OCI-LY3 (cell line): ENCODE measurements at regions not wholly inside any gene's neighbourhood (a gene's known extent, or its start where the extent isn't known, plus 50 kb on each side); places are given as distances from the start of the nearest gene placed in this dataset.

Experiments
- H2AFZ ChIP-seq: fragments of 200-600, 300-600 bp; shearing (Covaris generic); 2 replicates; pipeline ENCODE4 v1.6.0; 2014; ENCODE audit warnings: antibody characterized with exemption, low read depth, low read length
- H3K27ac ChIP-seq: fragments of 200-600, 300-600 bp; sonication (generic); 2 replicates; pipeline ENCODE4 v1.5.1; 2014; ENCODE audit warnings: mild to moderate bottlenecking, low read length, moderate library complexity, mixed read lengths
- H3K27me3 ChIP-seq: fragments of 200-600, 300-600 bp; sonication (generic); 2 replicates; pipeline ENCODE4 v1.6.1; 2014; ENCODE audit warnings: low read depth, low read length, mixed read lengths
- H3K36me3 ChIP-seq: fragments of 200-600, 300-600 bp; sonication (generic); replicated peaks from 2 replicates; pipeline ENCODE3; 2014; ENCODE audit warnings: low read depth, low read length, mixed read lengths
- H3K4me1 ChIP-seq: fragments of 300-600, 200-600 bp; sonication (generic); 2 replicates; pipeline ENCODE4 v1.6.1; 2014; ENCODE audit warnings: low read length, mixed read lengths
- H3K4me2 ChIP-seq: fragments of 200-600, 300-600 bp; sonication (generic); 2 replicates; pipeline ENCODE4 v1.6.1; 2014; ENCODE audit warnings: low read length, mixed read lengths
- H3K4me3 ChIP-seq: fragments of 300-600, 200-600 bp; sonication (generic); 2 replicates; pipeline ENCODE4 v1.5.1; 2014; ENCODE audit warnings: antibody characterized with exemption, mild to moderate bottlenecking, low read length, moderate library complexity
- H3K79me2 ChIP-seq: fragments of 300-600, 200-600 bp; shearing (Covaris generic); 2 replicates; pipeline ENCODE4 v1.6.1; 2014; ENCODE audit warnings: mild to moderate bottlenecking, low read length, mixed read lengths
- H3K9ac ChIP-seq: fragments of 300-600, 200-600 bp; shearing (Covaris generic); 2 replicates; pipeline ENCODE4 v1.6.0; 2014; ENCODE audit warnings: mild to moderate bottlenecking, low read length, moderate library complexity
- H3K9me3 ChIP-seq: fragments of 200-600, 300-600 bp; shearing (Covaris generic); 2 replicates; pipeline ENCODE4 v1.6.1; 2014; ENCODE audit warnings: low read length, mixed read lengths; ENCODE audit not compliant: insufficient read depth
- H4K20me1 ChIP-seq: fragments of 200-600, 300-600 bp; sonication (generic); 2 replicates; pipeline ENCODE4 v1.6.1; 2016; ENCODE audit warnings: low read length, mixed read lengths; ENCODE audit not compliant: insufficient read depth
- EZH2phosphoT487 ChIP-seq: fragments of 200-600 bp; shearing (Covaris generic); IDR thresholded peaks from 2 replicates; pipeline ENCODE4 v1.6.1; 2018; ENCODE audit warnings: antibody characterized with exemption, mixed run types, low read depth
- TF ChIP-seq, protein P1 (sequence below): fragments of 200-600, 300-600 bp; sonication (generic); IDR thresholded peaks from 2 replicates; pipeline ENCODE4 v1.5.1; 2014; ENCODE audit warnings: antibody characterized with exemption, low read length, low read depth

DNA sequence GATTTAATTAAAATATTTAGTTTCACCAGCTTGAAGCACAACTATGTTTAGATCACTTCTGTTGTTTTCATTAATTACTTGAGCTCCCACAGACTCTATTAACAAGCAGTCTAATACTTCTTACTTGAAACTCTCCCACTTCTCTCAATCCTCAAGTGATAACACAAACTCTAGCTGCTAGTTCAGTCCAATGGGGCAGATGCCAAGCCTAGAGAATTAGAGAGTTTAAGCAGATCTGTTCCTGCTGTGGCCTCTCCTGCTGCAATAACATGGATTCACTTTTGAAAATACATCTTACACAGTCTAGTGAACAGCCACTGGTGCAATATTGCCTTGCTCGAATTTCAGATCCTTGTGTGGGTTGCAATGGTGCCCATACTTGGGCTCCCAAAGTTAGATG lies 566.4 kb upstream of the SGO1 start:
- no peak overlapping the region for H2AFZ ChIP-seq
- no peak overlapping the region for H3K4me3 ChIP-seq
- H3K4me1 ChIP-seq = no peaks in the 10 kb centered on the region
- TF ChIP-seq, protein P1, sequence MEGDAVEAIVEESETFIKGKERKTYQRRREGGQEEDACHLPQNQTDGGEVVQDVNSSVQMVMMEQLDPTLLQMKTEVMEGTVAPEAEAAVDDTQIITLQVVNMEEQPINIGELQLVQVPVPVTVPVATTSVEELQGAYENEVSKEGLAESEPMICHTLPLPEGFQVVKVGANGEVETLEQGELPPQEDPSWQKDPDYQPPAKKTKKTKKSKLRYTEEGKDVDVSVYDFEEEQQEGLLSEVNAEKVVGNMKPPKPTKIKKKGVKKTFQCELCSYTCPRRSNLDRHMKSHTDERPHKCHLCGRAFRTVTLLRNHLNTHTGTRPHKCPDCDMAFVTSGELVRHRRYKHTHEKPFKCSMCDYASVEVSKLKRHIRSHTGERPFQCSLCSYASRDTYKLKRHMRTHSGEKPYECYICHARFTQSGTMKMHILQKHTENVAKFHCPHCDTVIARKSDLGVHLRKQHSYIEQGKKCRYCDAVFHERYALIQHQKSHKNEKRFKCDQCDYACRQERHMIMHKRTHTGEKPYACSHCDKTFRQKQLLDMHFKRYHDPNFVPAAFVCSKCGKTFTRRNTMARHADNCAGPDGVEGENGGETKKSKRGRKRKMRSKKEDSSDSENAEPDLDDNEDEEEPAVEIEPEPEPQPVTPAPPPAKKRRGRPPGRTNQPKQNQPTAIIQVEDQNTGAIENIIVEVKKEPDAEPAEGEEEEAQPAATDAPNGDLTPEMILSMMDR = no peak
- no peak for TF ChIP-seq EZH2phosphoT487
- no peaks in the 10 kb centered on the region for H3K27me3 ChIP-seq
- H3K79me2 ChIP-seq = no peaks in the 10 kb centered on the region
- H3K36me3 ChIP-seq = no peaks in the 10 kb centered on the region
- H3K27ac ChIP-seq = no peak overlapping the region
- no peaks in the 10 kb centered on the region for H3K9me3 ChIP-seq
- H3K9ac ChIP-seq = no peak overlapping the region
- no peak overlapping the region for H3K4me2 ChIP-seq
- H4K20me1 ChIP-seq = no peaks in the 10 kb centered on the region

DNA sequence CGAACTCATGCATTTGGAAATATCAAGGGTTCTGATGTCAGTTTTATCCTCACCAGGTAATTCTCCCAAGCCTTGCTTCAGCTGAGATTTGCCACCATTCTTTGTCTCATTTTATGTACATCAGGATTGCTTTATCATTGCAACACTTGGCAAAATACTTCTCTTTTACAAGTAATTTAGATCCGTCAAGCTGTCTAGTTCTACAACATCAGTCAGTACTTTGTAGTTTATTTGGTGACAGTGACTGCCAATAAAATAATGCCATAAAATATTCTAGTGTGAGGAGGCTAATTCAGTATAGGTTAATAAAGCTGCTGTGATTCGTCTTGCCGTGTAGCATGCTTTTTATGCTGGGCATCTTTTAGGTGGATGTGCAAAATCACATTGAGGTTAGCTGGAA lies 565.3 kb upstream of the SGO1 start:
- no peak overlapping the region for H2AFZ ChIP-seq
- H3K9me3 ChIP-seq = no peaks in the 10 kb centered on the region
- H4K20me1 ChIP-seq = no peaks in the 10 kb centered on the region
- H3K36me3 ChIP-seq = no peaks in the 10 kb centered on the region
- H3K4me3 ChIP-seq = no peak overlapping the region
- H3K4me1 ChIP-seq = no peaks in the 10 kb centered on the region
- no peak overlapping the region for H3K27ac ChIP-seq
- H3K4me2 ChIP-seq = no peak overlapping the region
- TF ChIP-seq, protein P1 = no peak
- TF ChIP-seq EZH2phosphoT487 = no peak
- no peaks in the 10 kb centered on the region for H3K79me2 ChIP-seq
- H3K9ac ChIP-seq = no peak overlapping the region
- H3K27me3 ChIP-seq = no peaks in the 10 kb centered on the region

DNA sequence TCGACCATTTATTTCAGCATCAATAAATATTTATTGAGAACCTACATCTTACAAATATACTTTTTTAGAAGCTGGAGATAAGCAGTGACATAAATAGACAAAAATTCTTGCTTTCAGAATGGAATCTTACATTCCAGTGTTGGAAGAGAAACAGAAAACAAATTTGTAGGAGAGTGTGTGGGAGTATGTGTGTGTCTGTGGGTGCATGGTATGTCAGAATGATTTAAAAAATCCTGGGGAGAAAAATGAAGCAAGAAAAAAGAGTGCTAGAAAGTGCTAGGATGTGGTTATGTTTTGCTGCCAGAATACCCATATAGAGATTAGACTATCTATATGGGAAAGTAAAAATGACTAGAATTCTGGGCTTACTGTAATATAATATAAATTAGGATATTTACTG lies 561.7 kb upstream of the SGO1 start:
- no peaks in the 10 kb centered on the region for H3K27me3 ChIP-seq
- H3K4me3 ChIP-seq = no peak overlapping the region
- no peaks in the 10 kb centered on the region for H4K20me1 ChIP-seq
- TF ChIP-seq, protein P1 = no peak
- no peak for TF ChIP-seq EZH2phosphoT487
- no peak overlapping the region for H2AFZ ChIP-seq
- no peaks in the 10 kb centered on the region for H3K9me3 ChIP-seq
- no peaks in the 10 kb centered on the region for H3K36me3 ChIP-seq
- H3K79me2 ChIP-seq = no peaks in the 10 kb centered on the region
- no peaks in the 10 kb centered on the region for H3K4me1 ChIP-seq
- H3K27ac ChIP-seq = no peak overlapping the region
- no peak overlapping the region for H3K9ac ChIP-seq
- no peak overlapping the region for H3K4me2 ChIP-seq

- Histone ChIP-seq H3K9me3 (no peaks in the 10 kb centered on the region), H3K79me2 (no peaks in the 10 kb centered on the region), H2AFZ (no peak overlapping the region), H3K36me3 (no peaks in the 10 kb centered on the region), H3K27ac (no peak overlapping the region), H3K27me3 (no peaks in the 10 kb centered on the region), H3K9ac (no peak overlapping the region), H4K20me1 (no peaks in the 10 kb centered on the region), H3K4me2 (no peak overlapping the region), H3K4me1 (no peaks in the 10 kb centered on the region), H3K4me3 (no peak overlapping the region)
- no peak for TF ChIP-seq EZH2phosphoT487
- TF ChIP-seq, protein P1 = no peak
Observed at GRCh38 chr3:20743553-20744321, 557.7 kb upstream of the SGO1 start.
